ENCODE measurements at regions not wholly inside any gene's neighbourhood (a gene's known extent, or its start where the extent isn't known, plus 50 kb on each side); places are given as distances from the start of the nearest gene placed in this dataset.
A peak's percentile ranks its signal among the peaks of the same experiment; 100 is the strongest.

DNA sequence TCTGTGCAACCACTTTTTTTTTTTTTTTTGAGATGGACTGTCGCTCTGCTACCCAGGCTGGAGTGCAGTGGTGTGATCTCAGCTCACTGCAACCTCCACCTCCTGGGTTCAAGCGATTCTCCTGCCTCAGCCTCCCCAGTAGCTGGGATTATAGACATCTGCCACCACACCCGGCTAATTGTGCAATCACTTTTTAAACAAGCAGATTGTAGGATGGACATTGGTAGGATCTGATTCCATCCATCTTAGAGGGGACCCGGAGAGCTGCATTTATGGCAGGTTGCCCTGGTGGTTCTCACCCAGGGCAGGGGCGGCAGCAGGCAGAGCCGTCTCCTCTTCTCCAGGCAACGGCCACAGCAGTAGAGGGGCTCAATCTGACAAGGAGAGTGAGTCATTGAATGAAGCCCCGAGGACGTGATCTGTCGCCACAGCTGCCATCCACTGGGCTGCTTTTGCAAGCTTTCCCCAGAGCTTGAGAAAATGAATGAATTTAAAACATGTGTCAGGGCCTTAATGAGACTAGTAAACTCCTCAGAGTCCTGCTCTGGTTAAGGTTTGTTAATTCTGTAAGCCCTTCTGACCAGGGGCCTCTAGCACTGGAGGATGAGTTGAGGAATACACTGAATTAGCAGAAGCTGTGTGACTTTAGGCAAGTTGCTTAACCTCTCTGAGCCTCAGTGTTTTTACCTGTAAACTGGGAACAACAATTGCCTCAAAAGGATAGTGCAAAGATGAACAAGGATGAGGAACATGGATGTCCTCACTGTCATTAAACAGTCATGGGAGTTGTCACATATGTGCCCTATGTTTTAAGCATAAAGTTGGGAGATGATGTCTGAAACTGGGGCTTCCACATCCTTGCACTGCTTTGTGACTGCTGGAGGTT is 129.1 kb downstream of the ASB7 start:
- Histone ChIP-seq H4K8ac (ENCODE audit: extremely low read depth, insufficient read depth, low read length) (no peak overlapping the region), H3K9me3 (ENCODE audit: insufficient read depth in 2 of 2, low read depth in 1 of 2, low read length in 1 of 2) (no peaks in the 10 kb centered on the region), H3K79me2 (ENCODE audit: control insufficient read depth in 1 of 2, insufficient read depth in 2 of 2, low read length in 2 of 2) (no peaks in the 10 kb centered on the region), H3K23ac (ENCODE audit: insufficient read length) (no peak overlapping the region), H2BK5ac (ENCODE audit: low read depth, low read length) (no peak overlapping the region), H4K91ac (replicated peaks; ENCODE audit: insufficient read length, low read length) (no peak overlapping the region), H2BK12ac (ENCODE audit: low read depth, low read length) (no peak overlapping the region), H2BK20ac (ENCODE audit: low read length) (no peak overlapping the region), H3K79me1 (ENCODE audit: low read depth, low read length) (no peaks in the 10 kb centered on the region), H3K4me2 (ENCODE audit: insufficient read depth in 1 of 2, low read depth in 2 of 2, low read length in 2 of 2) (no peak overlapping the region), H2AK5ac (ENCODE audit: low read depth, low read length) (no peak overlapping the region), H2BK120ac (replicated peaks; ENCODE audit: low read depth, low read length) (no peak overlapping the region), H2BK15ac (ENCODE audit: low read length) (no peak overlapping the region), H2AFZ (ENCODE audit: low read length) (no peak overlapping the region), H3K36me3 (ENCODE audit: control insufficient read depth in 2 of 4, insufficient read depth in 4 of 4, low read length in 3 of 4) (no peaks in the 10 kb centered on the region), H4K5ac (ENCODE audit: insufficient read length, low read depth, low read length) (no peak overlapping the region), H3K9ac (replicated peaks in 1 of 4; ENCODE audit: extremely low read depth in 1 of 4, low read depth in 3 of 4, low read length in 3 of 4) (no peak overlapping the region), H3K27me3 (replicated peaks in 1 of 4; ENCODE audit: control insufficient read depth in 3 of 4, extremely low read depth in 1 of 4, insufficient read depth in 3 of 4, low read length in 3 of 4) (no peaks in the 10 kb centered on the region), H3K23me2 (ENCODE audit: low read depth, low read length) (no peaks in the 10 kb centered on the region), H3K4me3 (ENCODE audit: extremely low read depth in 1 of 4, insufficient read depth in 2 of 4, low read depth in 3 of 4, low read length in 4 of 4) (no peak overlapping the region), H4K20me1 (replicated peaks in 1 of 2; ENCODE audit: control insufficient read depth in 1 of 2, insufficient read depth in 2 of 2, low read length in 2 of 2) (no peaks in the 10 kb centered on the region), H3K4ac (replicated peaks; ENCODE audit: insufficient read length, low read depth, low read length) (no peak overlapping the region), H3K18ac (ENCODE audit: extremely low read depth, low read length) (no peak overlapping the region), H3K27ac (ENCODE audit: low read depth, low read length) (no peak overlapping the region), H3K14ac (ENCODE audit: insufficient read length) (no peak overlapping the region), H3K4me1 (replicated peaks in 1 of 4; ENCODE audit: control insufficient read depth in 3 of 4, insufficient read depth in 4 of 4, low read length in 3 of 4) (peaks cover 0 to 3% (median 0%) of the 10 kb centered on the region in 4 experiments; a peak in 2 of 7 replicates), H3K56ac (replicated peaks; ENCODE audit: insufficient read length, low read depth, low read length) (no peak overlapping the region)
- CTCF ChIA-PET (ENCODE audit: partially characterized antibody): interaction anchor here (1.9 kb wide), 1 partner anchor 138 kb away, joined by 5 read pairs; no protein-coding TSS in a partner anchor
- DNase-seq (ENCODE audit: low read depth in 1 of 2, low spot score in 2 of 2) (no peak), FAIRE-seq (no peak)
- TF ChIP-seq NANOG (IDR thresholded peaks at IDR 0.05; ENCODE audit: insufficient read depth, low read depth, low read length, poor library complexity, severe bottlenecking) (no peak), KDM1A (IDR thresholded peaks at IDR 0.05; ENCODE audit: borderline replicate concordance, low read length) (peak; percentile 81; the same call in 1 of the 2 replicates)
- POLR2A ChIA-PET (ENCODE audit: partially characterized antibody): no interaction called here
- WGBS, 2 experiments (ENCODE audit: extremely low coverage in 1 of 2, insufficient coverage in 1 of 2, insufficient read length in 1 of 2, insufficient replicate concordance in 2 of 2, low coverage in 1 of 2, low lambda C conversion rate in 2 of 2, missing lambda C conversion rate in 1 of 2): 95% methylated on average over 9 of the region's 10 CpGs; no CpG with 5 or more reads in 1 of the 2 experiments

Measured in H1 (cell line).